ENCODE measurements at regions not wholly inside any gene's neighbourhood (a gene's known extent, or its start where the extent isn't known, plus 50 kb on each side); places are given as distances from the start of the nearest gene placed in this dataset.

DNA sequence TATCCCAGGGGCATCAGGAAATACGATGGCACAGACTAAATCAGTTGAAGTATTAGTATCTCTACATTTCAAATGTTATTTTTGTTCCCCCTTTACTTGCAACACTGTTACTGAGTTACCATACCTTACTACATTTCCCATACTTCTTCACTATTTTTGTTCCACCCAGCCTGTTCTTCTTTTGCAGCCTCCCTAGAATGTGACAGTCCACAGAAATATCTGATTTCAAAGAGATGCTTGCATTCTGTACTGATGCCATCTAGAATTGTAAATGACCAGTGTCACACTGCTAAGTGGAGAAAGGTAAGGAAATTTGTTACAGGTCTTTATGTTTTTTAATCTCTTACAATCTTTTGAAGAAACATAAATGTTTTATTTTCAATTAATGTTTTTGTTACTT, 279.9 kb downstream of the CCER1 start:
- Histone ChIP-seq H3K9me3 (ENCODE audit: control insufficient read depth in 4 of 4, low read length in 3 of 4) (no peaks in the 10 kb centered on the region), H3K27me3 (ENCODE audit: control insufficient read depth in 4 of 4, insufficient read depth in 4 of 4, low read length in 3 of 4) (no peaks in the 10 kb centered on the region), H3K36me3 (ENCODE audit: control insufficient read depth in 4 of 4, insufficient read depth in 3 of 4, low read depth in 1 of 4, low read length in 3 of 4) (no peaks in the 10 kb centered on the region), H3K9ac (ENCODE audit: low read depth in 1 of 2, low read length in 2 of 2) (no peak overlapping the region), H3K27ac (ENCODE audit: low read depth in 1 of 2, low read length in 2 of 2) (no peak overlapping the region), H3K4me3 (ENCODE audit: low read depth in 1 of 3, low read length in 3 of 3) (no peak overlapping the region), H3K4me1 (ENCODE audit: control insufficient read depth in 4 of 4, insufficient read depth in 4 of 4, low read length in 3 of 4) (no peaks in the 10 kb centered on the region)
- no peak for DNase-seq (ENCODE audit: low spot score)
- TF ChIP-seq EGR1 (IDR thresholded peaks at IDR 0.05; ENCODE audit: low read depth in 2 of 2) (no peak), GABPA (IDR thresholded peaks at IDR 0.05 in 1 of 2, conservative IDR thresholded peaks at IDR 0.05 in 1 of 2) (no peak), HNF4A (conservative IDR thresholded peaks at IDR 0.05) (no peak), TAF1 (conservative IDR thresholded peaks at IDR 0.05) (no peak), RXRA (IDR thresholded peaks at IDR 0.05) (no peak), RAD21 (IDR thresholded peaks at IDR 0.05) (no peak), JUND (IDR thresholded peaks at IDR 0.05) (no peak), HNF4G (IDR thresholded peaks at IDR 0.05) (no peak)
- TF ChIP-seq, protein P1, sequence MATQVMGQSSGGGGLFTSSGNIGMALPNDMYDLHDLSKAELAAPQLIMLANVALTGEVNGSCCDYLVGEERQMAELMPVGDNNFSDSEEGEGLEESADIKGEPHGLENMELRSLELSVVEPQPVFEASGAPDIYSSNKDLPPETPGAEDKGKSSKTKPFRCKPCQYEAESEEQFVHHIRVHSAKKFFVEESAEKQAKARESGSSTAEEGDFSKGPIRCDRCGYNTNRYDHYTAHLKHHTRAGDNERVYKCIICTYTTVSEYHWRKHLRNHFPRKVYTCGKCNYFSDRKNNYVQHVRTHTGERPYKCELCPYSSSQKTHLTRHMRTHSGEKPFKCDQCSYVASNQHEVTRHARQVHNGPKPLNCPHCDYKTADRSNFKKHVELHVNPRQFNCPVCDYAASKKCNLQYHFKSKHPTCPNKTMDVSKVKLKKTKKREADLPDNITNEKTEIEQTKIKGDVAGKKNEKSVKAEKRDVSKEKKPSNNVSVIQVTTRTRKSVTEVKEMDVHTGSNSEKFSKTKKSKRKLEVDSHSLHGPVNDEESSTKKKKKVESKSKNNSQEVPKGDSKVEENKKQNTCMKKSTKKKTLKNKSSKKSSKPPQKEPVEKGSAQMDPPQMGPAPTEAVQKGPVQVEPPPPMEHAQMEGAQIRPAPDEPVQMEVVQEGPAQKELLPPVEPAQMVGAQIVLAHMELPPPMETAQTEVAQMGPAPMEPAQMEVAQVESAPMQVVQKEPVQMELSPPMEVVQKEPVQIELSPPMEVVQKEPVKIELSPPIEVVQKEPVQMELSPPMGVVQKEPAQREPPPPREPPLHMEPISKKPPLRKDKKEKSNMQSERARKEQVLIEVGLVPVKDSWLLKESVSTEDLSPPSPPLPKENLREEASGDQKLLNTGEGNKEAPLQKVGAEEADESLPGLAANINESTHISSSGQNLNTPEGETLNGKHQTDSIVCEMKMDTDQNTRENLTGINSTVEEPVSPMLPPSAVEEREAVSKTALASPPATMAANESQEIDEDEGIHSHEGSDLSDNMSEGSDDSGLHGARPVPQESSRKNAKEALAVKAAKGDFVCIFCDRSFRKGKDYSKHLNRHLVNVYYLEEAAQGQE (IDR thresholded peaks at IDR 0.05): no peak
- TF ChIP-seq, protein P2, sequence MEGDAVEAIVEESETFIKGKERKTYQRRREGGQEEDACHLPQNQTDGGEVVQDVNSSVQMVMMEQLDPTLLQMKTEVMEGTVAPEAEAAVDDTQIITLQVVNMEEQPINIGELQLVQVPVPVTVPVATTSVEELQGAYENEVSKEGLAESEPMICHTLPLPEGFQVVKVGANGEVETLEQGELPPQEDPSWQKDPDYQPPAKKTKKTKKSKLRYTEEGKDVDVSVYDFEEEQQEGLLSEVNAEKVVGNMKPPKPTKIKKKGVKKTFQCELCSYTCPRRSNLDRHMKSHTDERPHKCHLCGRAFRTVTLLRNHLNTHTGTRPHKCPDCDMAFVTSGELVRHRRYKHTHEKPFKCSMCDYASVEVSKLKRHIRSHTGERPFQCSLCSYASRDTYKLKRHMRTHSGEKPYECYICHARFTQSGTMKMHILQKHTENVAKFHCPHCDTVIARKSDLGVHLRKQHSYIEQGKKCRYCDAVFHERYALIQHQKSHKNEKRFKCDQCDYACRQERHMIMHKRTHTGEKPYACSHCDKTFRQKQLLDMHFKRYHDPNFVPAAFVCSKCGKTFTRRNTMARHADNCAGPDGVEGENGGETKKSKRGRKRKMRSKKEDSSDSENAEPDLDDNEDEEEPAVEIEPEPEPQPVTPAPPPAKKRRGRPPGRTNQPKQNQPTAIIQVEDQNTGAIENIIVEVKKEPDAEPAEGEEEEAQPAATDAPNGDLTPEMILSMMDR (IDR thresholded peaks at IDR 0.05; ENCODE audit: low read depth, low read length, missing input control): no peak
- TF ChIP-seq, protein P3, sequence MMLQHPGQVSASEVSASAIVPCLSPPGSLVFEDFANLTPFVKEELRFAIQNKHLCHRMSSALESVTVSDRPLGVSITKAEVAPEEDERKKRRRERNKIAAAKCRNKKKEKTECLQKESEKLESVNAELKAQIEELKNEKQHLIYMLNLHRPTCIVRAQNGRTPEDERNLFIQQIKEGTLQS (IDR thresholded peaks at IDR 0.05): no peak
- TF ChIP-seq, protein P4, sequence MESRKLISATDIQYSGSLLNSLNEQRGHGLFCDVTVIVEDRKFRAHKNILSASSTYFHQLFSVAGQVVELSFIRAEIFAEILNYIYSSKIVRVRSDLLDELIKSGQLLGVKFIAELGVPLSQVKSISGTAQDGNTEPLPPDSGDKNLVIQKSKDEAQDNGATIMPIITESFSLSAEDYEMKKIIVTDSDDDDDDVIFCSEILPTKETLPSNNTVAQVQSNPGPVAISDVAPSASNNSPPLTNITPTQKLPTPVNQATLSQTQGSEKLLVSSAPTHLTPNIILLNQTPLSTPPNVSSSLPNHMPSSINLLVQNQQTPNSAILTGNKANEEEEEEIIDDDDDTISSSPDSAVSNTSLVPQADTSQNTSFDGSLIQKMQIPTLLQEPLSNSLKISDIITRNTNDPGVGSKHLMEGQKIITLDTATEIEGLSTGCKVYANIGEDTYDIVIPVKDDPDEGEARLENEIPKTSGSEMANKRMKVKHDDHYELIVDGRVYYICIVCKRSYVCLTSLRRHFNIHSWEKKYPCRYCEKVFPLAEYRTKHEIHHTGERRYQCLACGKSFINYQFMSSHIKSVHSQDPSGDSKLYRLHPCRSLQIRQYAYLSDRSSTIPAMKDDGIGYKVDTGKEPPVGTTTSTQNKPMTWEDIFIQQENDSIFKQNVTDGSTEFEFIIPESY (IDR thresholded peaks at IDR 0.05): no peak
- WGBS: 82% methylated on average over 1 of the region's 1 CpG

DNA sequence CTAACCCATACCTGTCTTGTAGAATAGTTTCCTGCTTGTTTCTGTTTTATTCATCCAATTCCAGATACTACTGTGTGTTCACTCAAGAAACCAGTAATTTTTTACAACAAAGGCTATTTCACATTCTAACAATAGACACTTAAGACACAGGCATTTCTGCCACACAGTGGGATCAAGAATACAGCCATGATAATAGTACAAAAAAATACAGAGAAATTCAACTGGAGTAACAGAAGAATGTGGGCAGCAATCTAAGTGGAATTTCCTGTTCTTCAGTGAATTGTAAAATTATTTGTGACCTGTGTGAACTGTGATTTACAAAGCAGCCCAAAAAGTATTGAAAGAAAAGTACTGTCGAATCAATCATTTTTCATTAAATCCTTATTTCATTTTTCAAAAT, 282.9 kb downstream of the CCER1 start:
- Histone ChIP-seq H3K4me1 (ENCODE audit: control insufficient read depth in 4 of 4, insufficient read depth in 4 of 4, low read length in 3 of 4) (no peaks in the 10 kb centered on the region), H3K27ac (ENCODE audit: low read depth in 1 of 2, low read length in 2 of 2) (no peak overlapping the region), H3K9me3 (ENCODE audit: control insufficient read depth in 4 of 4, low read length in 3 of 4) (no peaks in the 10 kb centered on the region)
- TF ChIP-seq, protein P2 (IDR thresholded peaks at IDR 0.05; ENCODE audit: low read depth, low read length, missing input control): no peak
- TF ChIP-seq YY1 (IDR thresholded peaks at IDR 0.05) (no peak), HNF4A (conservative IDR thresholded peaks at IDR 0.05) (no peak), TAF1 (conservative IDR thresholded peaks at IDR 0.05) (no peak), RAD21 (IDR thresholded peaks at IDR 0.05) (no peak), EGR1 (IDR thresholded peaks at IDR 0.05; ENCODE audit: low read depth in 2 of 2) (no peak), RXRA (IDR thresholded peaks at IDR 0.05) (no peak), FOXA1 (IDR thresholded peaks at IDR 0.05) (no peak), JUND (IDR thresholded peaks at IDR 0.05) (no peak), SP1 (IDR thresholded peaks at IDR 0.05) (no peak)
- TF ChIP-seq, protein P1 (IDR thresholded peaks at IDR 0.05): no peak
- TF ChIP-seq, protein P4 (IDR thresholded peaks at IDR 0.05): no peak

More for the DNA sequence above, 282.9 kb downstream of the CCER1 start:
- Histone ChIP-seq H3K27me3 (ENCODE audit: control insufficient read depth in 4 of 4, insufficient read depth in 4 of 4, low read length in 3 of 4) (peaks cover 0 to 3% (median 0%) of the 10 kb centered on the region in 4 donors), H3K9ac (ENCODE audit: low read depth in 1 of 2, low read length in 2 of 2) (no peak overlapping the region), H3K4me3 (ENCODE audit: low read depth in 1 of 3, low read length in 3 of 3) (no peak overlapping the region), H3K36me3 (ENCODE audit: control insufficient read depth in 4 of 4, insufficient read depth in 3 of 4, low read depth in 1 of 4, low read length in 3 of 4) (no peaks in the 10 kb centered on the region)
- DNase-seq (ENCODE audit: low spot score): no peak
- WGBS: 82% methylated on average over 1 of the region's 1 CpG
